ENCODE measurements at regions not wholly inside any gene's neighbourhood (a gene's known extent, or its start where the extent isn't known, plus 50 kb on each side); places are given as distances from the start of the nearest gene placed in this dataset.

DNA sequence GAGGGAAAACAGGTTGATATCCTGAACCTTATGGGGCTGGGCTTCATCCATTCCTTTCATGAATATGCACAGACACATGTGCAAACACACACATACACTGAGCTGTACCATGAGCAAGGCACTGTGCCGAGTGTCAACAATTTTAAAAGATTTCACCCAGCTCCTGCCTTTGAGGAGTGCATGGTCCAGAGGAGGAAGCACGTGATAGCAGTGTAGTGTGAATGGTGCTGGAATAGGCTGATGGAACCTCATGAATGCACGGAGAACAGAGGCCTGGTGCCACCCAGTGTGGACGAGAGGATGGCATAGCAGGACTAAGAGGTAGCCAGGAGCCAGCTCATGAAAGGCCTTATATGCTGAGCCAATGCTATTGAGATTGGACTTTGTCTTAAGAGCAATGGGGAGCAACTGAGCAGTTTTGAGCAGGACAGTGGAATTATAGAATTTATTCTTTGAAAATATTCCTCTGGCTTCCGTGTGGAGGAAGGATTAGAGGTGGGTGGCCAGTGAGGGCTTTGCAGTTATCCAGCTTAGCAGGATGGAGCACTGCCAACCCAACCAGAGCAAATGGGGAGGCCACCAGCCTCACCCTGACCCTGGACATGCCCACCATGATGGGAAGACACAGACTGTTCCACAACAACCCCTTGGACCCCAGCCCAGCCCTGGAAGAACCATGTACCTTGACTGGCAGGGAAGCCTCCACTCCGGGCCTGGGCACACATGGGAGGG is 84.4 kb downstream of the UNC5CL start:
- intact Hi-C loops (cut with micrococcal nuclease) = no loop called here
- H3K27me3 Mint-ChIP-seq = peaks cover 6% of the 10 kb centered on the region
- no peaks in the 10 kb centered on the region for H3K4me1 Mint-ChIP-seq
- no peak for TF ChIP-seq CTCF (IDR thresholded peaks at IDR 0.05)
- ChIA-PET CTCF (no interaction called here), POLR2A (no interaction called here)
- no peak overlapping the region for H3K4me3 Mint-ChIP-seq
- no peak for DNase-seq
- H3K9me3 Mint-ChIP-seq = no peaks in the 10 kb centered on the region
- no peak for ATAC-seq (ENCODE audit: low read depth)
- H3K36me3 Mint-ChIP-seq (ENCODE audit: low read depth) = no peaks in the 10 kb centered on the region
- H3K27ac Mint-ChIP-seq = no peak overlapping the region

- Mint-ChIP-seq H3K27me3 (peaks cover 8% of the 10 kb centered on the region), H3K27ac (no peak overlapping the region), H3K4me3 (no peak overlapping the region), H3K36me3 (ENCODE audit: low read depth) (no peaks in the 10 kb centered on the region), H3K4me1 (no peaks in the 10 kb centered on the region), H3K9me3 (no peaks in the 10 kb centered on the region)
- POLR2A ChIA-PET = no interaction called here
- TF ChIP-seq CTCF (IDR thresholded peaks at IDR 0.05) = no peak
- ATAC-seq (ENCODE audit: low read depth) = no peak
- intact Hi-C loops (cut with micrococcal nuclease) = no loop called here
- no peak for DNase-seq
- CTCF ChIA-PET = no interaction called here
Measured at GRCh38 chr6:40953486-40953885, 85.5 kb downstream of the UNC5CL start.

DNA sequence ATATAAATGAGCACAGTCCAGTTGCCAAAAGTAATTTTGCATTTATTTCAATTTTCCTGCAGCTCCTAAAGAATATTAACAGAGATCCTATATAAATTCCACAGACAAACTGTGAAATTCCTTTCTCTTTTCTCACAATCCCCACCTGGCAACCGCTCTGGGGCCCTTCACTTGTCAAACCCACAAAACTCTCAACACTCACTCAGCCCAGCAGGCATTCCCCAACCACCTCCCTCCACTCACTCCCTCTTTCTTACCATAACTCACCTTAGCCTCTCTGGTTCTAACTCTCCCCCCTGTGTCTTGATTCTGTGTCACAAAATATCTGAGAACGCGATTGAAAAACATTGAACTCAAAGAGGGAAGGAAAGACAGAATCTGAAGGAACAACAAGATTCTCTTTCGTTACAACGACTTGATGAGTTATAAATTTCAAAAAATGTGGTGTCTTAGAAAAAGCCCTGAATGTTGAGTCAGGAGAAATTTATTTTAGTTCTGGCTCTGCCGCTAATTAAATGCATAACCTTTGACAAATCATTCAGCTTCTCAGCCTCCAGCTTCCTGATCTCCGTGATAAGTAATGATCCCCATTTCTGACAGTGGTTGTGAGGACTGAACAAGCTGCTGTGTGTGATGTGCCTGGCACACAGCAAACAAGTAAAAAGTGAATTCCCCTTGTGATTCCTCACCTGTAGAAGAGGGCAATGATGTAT is 87.9 kb downstream of the UNC5CL start:
- Mint-ChIP-seq H3K27ac (no peak overlapping the region), H3K27me3 (peaks cover 8% of the 10 kb centered on the region), H3K9me3 (no peaks in the 10 kb centered on the region), H3K36me3 (ENCODE audit: low read depth) (no peaks in the 10 kb centered on the region), H3K4me1 (no peaks in the 10 kb centered on the region), H3K4me3 (no peak overlapping the region)
- ATAC-seq (ENCODE audit: low read depth) = no peak
- no peak for DNase-seq
- intact Hi-C loops (cut with micrococcal nuclease) = no loop called here
- ChIA-PET POLR2A (no interaction called here), CTCF (no interaction called here)
- no peak for TF ChIP-seq CTCF (IDR thresholded peaks at IDR 0.05)

DNA sequence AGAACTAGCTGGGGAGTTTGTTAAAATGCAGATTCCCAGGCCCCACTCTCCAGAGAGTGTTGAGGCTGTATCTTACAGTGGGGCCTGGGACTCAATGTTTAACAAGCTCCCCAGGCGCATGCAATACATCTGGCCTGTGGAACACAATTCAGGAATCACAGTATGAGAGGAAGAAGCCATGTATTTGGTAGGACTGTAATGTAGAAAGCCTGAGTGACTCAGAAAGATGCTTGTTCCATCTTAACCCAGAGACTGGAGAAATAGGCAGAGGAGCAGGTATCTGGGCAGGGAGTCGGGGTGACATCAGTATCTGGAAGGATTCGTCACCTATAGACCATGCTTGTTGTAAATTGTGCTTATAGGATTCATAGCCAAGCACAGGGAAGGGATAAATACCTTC is 90.5 kb downstream of the UNC5CL start:
- ChIA-PET POLR2A (no interaction called here), CTCF (no interaction called here)
- Mint-ChIP-seq H3K27me3 (peaks cover 8% of the 10 kb centered on the region), H3K4me1 (no peaks in the 10 kb centered on the region), H3K9me3 (no peaks in the 10 kb centered on the region), H3K36me3 (ENCODE audit: low read depth) (no peaks in the 10 kb centered on the region), H3K27ac (no peak overlapping the region), H3K4me3 (no peak overlapping the region)
- TF ChIP-seq CTCF (IDR thresholded peaks at IDR 0.05) = no peak
- no peak for ATAC-seq (ENCODE audit: low read depth)
- DNase-seq = no peak
- intact Hi-C loops (cut with micrococcal nuclease) = no loop called here

- ChIA-PET CTCF (no interaction called here), POLR2A (no interaction called here)
- Mint-ChIP-seq H3K36me3 (ENCODE audit: low read depth) (no peaks in the 10 kb centered on the region), H3K4me1 (no peaks in the 10 kb centered on the region), H3K4me3 (no peak overlapping the region), H3K9me3 (no peaks in the 10 kb centered on the region), H3K27ac (no peak overlapping the region), H3K27me3 (peaks cover 8% of the 10 kb centered on the region)
- intact Hi-C loops (cut with micrococcal nuclease) = no loop called here
- TF ChIP-seq CTCF (IDR thresholded peaks at IDR 0.05) = no peak
- DNase-seq = no peak
- ATAC-seq (ENCODE audit: low read depth) = no peak
Measured at GRCh38 chr6:40947876-40948526, 91.0 kb downstream of the UNC5CL start.
